Astrocyte (in vitro differentiated cells and primary cell): ENCODE measurements at regions not wholly inside any gene's neighbourhood (a gene's known extent, or its start where the extent isn't known, plus 50 kb on each side); places are given as distances from the start of the nearest gene placed in this dataset.
"Not testable (repeated sequence)": the region's sequence is repeated elsewhere in the genome, so short reads cannot be mapped to it uniquely, and the experiment has no call there.

Experiments
- CTCF ChIP-seq: IDR thresholded peaks from 2 replicates; pipeline ENCODE4 v1.5.1; 2011; ENCODE audit warnings: low read depth, mild to moderate bottlenecking, inconsistent platforms, low read length, moderate library complexity; ENCODE audit not compliant: insufficient read depth
- EZH2 ChIP-seq: IDR thresholded peaks from 2 replicates; pipeline ENCODE4 v1.6.1; 2012; ENCODE audit warnings: mild to moderate bottlenecking, low read length, inconsistent platforms; ENCODE audit not compliant: insufficient read depth

GRCh38 chr9:30646639-30647038, 1737.8 kb upstream of the ACO1 start:
- TF ChIP-seq CTCF, EZH2: not testable (repeated sequence)
